ENCODE measurements at regions not wholly inside any gene's neighbourhood (a gene's known extent, or its start where the extent isn't known, plus 50 kb on each side); places are given as distances from the start of the nearest gene placed in this dataset.

DNA sequence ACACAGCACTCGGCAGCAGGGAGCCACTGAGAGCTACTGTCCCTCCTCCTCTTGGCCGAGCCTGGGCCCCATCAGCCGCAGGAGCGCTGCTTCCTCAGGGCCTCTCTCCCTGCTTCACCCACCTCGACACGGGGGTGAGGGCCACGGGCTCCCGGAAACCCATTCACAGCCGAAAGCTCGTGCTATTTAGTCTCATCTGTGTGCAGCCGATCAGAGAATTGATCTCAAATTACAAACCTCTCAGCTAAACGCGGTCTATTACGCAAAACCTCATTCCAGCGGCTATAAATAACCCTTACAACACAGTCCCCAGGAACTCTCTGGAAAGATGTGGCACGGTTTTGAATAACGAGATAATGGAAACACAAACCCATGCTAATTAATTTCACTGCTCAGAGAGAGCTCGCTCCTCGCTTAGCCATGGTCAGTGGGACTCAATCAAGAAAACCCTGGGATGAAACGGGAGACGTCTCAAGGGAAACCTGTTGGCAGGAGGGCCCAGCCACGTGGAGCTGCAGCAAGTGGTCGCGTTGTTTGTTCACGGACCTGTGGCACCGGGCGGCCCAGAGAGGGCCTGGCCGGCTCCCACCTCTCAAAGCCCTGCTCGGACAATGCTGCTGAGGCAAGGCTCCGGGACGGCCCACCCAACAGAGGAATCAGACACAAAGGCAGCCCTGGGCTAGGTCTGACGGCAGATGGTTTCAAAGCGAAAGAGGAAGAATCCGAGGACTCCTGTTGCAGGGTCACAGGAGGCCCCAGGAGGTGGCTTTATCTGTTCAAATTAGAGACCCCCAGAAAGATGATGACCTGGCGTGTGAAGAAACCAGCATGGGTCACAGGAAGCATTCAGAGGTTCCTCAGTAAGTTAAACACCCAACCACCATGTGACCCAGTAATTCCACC lies 210.5 kb downstream of the CTTN start:
- DNase-seq (ENCODE audit: low spot score): no peak
- ATAC-seq (ENCODE audit: low FRiP score): no peak
- TF ChIP-seq, protein P1, sequence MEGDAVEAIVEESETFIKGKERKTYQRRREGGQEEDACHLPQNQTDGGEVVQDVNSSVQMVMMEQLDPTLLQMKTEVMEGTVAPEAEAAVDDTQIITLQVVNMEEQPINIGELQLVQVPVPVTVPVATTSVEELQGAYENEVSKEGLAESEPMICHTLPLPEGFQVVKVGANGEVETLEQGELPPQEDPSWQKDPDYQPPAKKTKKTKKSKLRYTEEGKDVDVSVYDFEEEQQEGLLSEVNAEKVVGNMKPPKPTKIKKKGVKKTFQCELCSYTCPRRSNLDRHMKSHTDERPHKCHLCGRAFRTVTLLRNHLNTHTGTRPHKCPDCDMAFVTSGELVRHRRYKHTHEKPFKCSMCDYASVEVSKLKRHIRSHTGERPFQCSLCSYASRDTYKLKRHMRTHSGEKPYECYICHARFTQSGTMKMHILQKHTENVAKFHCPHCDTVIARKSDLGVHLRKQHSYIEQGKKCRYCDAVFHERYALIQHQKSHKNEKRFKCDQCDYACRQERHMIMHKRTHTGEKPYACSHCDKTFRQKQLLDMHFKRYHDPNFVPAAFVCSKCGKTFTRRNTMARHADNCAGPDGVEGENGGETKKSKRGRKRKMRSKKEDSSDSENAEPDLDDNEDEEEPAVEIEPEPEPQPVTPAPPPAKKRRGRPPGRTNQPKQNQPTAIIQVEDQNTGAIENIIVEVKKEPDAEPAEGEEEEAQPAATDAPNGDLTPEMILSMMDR (IDR thresholded peaks at IDR 0.05): no peak

DNA sequence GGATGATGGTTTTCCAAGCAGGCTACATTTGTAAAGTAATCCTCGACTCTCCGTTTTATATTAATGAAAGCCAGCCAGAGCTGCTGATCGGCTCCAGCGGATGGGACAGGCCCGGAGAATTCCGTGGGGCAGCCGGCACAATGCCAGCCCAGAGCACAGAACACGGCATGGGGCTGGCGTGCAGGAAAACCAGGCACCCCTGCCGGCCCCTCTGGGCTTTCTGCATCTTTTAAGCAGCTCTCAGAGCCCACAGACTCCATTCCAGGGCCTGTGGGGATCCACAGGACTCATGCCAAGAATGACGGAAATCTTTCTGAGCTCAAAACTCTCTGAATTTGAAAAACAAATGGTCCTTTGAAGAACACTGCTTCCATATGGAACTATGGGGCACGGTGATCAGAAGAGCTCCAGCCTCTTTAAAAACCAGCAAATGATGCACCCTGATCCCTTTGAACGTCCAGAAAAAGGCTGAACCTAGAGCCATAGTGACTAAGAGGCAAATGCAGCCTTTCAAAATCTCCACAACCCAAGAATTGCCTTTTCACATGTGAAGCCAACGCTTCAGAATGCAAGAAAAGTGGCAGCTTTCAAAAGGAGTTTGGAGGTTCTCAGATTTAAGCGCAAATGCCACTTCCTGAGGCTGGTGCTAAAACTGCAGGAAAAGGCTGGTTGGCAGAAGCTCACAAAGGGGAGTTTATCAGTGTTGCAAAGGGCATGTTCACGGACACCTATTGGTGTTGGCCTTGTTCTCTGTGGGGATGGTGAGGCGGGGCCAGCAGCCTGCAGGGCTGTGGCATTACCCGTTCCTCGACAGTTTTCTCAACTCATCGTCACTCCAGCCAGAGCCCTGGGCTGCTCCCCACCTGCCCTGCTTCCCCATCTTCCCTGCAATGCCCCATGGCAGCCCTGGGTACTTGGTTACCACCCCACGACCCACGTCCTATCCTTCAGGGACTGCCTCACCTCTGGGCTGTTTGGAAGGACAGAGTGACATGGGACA lies 212.5 kb downstream of the CTTN start:
- TF ChIP-seq, protein P1 (IDR thresholded peaks at IDR 0.05): no peak
- no peak for ATAC-seq (ENCODE audit: low FRiP score)
- DNase-seq (ENCODE audit: low spot score): no peak

DNA sequence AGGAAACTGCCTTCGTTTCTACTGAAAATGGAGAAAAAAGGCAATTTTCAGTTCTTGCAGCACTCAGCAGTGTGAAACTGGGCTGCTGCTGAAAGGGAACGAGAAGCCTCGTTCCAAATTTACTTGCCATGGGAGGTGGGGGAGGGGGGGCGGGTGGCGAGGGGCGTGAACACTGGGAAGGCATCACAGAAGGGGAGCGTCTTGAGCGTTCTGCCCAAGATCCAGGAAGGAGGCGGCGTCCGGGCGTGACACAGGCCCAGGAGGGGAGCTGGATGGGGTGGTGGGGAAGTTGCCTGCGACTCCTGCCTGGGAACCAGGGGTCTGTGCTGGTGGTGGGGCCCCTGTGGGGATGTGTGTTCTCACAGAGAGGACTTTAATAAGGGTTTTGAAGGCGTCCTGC lies 213.5 kb downstream of the CTTN start:
- ATAC-seq (ENCODE audit: low FRiP score) (no peak), DNase-seq (ENCODE audit: low spot score) (no peak)
- TF ChIP-seq, protein P1 (IDR thresholded peaks at IDR 0.05): no peak

DNA sequence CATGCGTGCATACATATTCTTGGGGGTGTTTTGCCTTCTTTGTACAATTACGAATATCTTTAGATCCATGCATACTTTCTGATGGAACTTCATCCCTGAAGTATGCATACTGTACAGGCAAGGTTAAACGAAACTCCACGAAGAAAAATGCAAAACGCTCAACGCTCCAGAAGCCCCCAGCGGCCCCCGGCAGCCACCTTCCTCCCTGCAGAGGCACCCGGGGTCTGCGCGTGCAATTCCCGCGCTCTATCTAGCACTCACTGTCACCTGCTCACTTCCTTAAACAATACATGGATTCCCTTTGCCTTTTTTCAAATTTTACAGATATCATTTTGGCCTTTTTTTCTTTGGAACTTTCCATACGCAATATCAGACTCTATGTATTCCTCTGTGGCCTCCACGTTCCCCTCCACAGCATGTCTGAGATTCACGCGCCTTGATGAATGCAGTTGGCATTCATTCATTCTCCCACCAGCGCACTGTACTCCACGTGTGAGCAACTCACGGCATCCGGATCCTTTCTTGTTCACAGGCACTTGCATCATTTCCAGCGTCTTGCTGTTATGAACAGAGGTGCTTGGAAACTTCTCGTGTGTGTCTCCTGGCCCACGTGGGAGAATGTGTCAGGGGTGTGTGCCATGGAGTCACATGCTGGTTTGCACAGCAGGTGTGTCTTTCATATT lies 214.3 kb downstream of the CTTN start:
- TF ChIP-seq, protein P1 (IDR thresholded peaks at IDR 0.05): no peak
- DNase-seq (ENCODE audit: low spot score) (no peak), ATAC-seq (ENCODE audit: low FRiP score) (no peak)

DNA sequence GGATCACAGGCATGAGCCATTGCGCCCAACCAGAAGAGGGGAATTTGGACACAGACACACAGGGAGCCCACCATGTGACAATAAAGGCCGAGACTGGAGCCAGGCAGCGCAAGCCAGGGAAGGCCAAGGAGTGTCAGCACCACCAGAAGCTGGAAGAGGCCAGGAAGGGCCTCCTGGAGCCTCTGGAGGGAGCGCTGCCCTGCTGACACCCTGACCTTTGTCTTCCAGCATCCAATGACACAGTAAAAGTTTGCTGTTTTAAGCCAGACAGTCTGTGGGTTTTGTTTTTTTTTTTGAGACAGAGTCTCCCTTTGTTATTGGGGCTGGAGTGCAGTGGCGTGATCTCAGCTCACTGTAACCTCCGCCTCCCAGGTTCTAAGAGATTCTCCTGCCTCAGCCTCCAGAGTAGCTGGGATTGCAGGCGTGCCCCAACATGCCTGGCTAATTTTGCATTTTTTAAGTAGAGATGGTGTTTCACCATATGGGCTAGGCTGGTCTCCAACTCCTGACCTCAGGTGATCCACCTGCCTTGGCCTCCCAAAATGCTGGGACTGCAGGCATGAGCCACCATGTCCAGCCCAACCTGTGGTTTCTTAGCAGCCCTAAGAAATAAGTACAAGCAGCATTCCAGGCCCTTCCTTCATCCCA lies 215.8 kb downstream of the CTTN start:
- DNase-seq (ENCODE audit: low spot score): no peak
- TF ChIP-seq, protein P1 (IDR thresholded peaks at IDR 0.05): no peak
- ATAC-seq (ENCODE audit: low FRiP score): no peak

Measured in omental fat pad (tissue), 3 donors.